HL-60 (cell line): ENCODE measurements at regions not wholly inside any gene's neighbourhood (a gene's known extent, or its start where the extent isn't known, plus 50 kb on each side); places are given as distances from the start of the nearest gene placed in this dataset.

Experiments used
- DNase-seq, 2 experiments: peaks; one replicate each; pipeline ENCODE4 v3.0.0-alpha.2; 2010 to 2020; ENCODE audit warnings: low read depth in 1 of 2, low spot score in 1 of 2
- H3K27ac ChIP-seq: fragments of 250-450 bp; sonication (Bioruptor Pico); replicated peaks from 2 replicates; pipeline ENCODE4 v1.5.1; 2020; ENCODE audit warnings: mild to moderate bottlenecking, moderate library complexity
- H3K27me3 ChIP-seq: fragments of 250-450 bp; sonication (Bioruptor Pico); 2 replicates; pipeline ENCODE4 v1.5.1; 2021; ENCODE audit warnings: mild to moderate bottlenecking, moderate library complexity; ENCODE audit not compliant: insufficient read depth, poor library complexity, severe bottlenecking
- H3K4me3 ChIP-seq: replicated peaks from 2 replicates; pipeline ENCODE4 v1.5.1; 2011; ENCODE audit warnings: mild to moderate bottlenecking, control low read depth, low read length; ENCODE audit not compliant: insufficient read depth
- GABPA ChIP-seq: IDR thresholded peaks from 2 replicates; pipeline ENCODE4 v1.6.1; 2012; ENCODE audit warnings: low read depth
- POLR2AphosphoS5 ChIP-seq: IDR thresholded peaks from 2 replicates; pipeline ENCODE4 v1.6.1; 2012; ENCODE audit warnings: low read depth
- SPI1 ChIP-seq: IDR thresholded peaks from 2 replicates; pipeline ENCODE4 v1.6.1; 2012; ENCODE audit warnings: low read depth, mild to moderate bottlenecking, borderline replicate concordance
- TF ChIP-seq, protein P1 (sequence below): IDR thresholded peaks from one replicate; pipeline ENCODE4 v1.5.1; 2011; ENCODE audit warnings: low read length, control low read depth, inconsistent platforms; ENCODE audit not compliant: insufficient read depth
- TF ChIP-seq, protein P2 (sequence below): IDR thresholded peaks from 2 replicates; pipeline ENCODE4 v1.6.1; 2012; ENCODE audit warnings: low read depth; ENCODE audit not compliant: insufficient replicate concordance

DNA sequence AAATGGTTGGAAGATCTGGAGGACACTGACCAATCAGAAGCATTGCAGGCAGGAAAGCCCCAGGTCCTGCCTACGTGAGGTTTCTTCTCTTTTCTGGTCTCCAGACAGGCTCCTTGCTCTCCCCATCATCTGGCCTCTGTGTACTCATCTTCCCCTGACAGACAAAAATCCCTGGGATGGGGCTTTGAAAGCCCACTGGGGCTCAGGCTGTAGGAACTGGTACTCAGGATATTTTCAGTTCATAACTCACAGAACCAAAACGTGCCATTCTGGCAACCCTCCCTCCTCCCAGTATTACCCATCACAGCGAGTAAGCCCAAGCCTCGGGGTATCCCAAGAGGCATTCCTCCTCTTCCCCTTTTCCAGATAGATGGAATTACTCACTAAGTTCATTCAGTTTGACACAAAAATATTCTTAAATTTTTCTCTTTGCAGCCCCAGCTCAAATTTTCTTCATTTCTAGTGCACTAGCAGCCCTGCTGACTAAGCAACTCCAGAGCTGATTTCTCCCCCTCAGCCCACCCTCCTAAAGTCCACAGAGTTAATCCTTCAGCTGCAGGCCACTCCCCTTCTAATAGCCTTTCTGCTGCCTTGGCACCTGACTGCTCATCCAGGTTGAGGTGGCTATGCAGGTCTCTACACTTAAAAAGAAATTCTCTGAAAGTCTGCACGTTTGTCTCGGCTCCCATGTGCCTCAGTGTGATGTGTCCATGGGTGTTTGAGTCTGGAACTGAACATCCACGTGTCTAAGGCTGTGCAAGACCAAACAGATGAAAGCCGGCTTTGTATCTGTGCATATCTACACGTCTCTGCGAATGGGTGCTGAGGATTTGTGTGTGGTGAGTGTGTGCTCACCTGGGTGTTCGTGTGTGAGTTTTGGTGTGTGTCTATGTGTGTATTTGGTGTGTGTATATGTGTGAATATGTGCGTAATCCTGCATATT is 331.4 kb downstream of the CCSER2 start:
- Histone ChIP-seq H3K27me3 (no peaks in the 10 kb centered on the region), H3K27ac (no peak overlapping the region), H3K4me3 (no peak overlapping the region)
- TF ChIP-seq, protein P1, sequence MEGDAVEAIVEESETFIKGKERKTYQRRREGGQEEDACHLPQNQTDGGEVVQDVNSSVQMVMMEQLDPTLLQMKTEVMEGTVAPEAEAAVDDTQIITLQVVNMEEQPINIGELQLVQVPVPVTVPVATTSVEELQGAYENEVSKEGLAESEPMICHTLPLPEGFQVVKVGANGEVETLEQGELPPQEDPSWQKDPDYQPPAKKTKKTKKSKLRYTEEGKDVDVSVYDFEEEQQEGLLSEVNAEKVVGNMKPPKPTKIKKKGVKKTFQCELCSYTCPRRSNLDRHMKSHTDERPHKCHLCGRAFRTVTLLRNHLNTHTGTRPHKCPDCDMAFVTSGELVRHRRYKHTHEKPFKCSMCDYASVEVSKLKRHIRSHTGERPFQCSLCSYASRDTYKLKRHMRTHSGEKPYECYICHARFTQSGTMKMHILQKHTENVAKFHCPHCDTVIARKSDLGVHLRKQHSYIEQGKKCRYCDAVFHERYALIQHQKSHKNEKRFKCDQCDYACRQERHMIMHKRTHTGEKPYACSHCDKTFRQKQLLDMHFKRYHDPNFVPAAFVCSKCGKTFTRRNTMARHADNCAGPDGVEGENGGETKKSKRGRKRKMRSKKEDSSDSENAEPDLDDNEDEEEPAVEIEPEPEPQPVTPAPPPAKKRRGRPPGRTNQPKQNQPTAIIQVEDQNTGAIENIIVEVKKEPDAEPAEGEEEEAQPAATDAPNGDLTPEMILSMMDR, result no peak
- TF ChIP-seq POLR2AphosphoS5 (no peak), SPI1 (no peak), GABPA (no peak)
- TF ChIP-seq, protein P2, sequence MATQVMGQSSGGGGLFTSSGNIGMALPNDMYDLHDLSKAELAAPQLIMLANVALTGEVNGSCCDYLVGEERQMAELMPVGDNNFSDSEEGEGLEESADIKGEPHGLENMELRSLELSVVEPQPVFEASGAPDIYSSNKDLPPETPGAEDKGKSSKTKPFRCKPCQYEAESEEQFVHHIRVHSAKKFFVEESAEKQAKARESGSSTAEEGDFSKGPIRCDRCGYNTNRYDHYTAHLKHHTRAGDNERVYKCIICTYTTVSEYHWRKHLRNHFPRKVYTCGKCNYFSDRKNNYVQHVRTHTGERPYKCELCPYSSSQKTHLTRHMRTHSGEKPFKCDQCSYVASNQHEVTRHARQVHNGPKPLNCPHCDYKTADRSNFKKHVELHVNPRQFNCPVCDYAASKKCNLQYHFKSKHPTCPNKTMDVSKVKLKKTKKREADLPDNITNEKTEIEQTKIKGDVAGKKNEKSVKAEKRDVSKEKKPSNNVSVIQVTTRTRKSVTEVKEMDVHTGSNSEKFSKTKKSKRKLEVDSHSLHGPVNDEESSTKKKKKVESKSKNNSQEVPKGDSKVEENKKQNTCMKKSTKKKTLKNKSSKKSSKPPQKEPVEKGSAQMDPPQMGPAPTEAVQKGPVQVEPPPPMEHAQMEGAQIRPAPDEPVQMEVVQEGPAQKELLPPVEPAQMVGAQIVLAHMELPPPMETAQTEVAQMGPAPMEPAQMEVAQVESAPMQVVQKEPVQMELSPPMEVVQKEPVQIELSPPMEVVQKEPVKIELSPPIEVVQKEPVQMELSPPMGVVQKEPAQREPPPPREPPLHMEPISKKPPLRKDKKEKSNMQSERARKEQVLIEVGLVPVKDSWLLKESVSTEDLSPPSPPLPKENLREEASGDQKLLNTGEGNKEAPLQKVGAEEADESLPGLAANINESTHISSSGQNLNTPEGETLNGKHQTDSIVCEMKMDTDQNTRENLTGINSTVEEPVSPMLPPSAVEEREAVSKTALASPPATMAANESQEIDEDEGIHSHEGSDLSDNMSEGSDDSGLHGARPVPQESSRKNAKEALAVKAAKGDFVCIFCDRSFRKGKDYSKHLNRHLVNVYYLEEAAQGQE, result no peak
- no peak for DNase-seq

DNA sequence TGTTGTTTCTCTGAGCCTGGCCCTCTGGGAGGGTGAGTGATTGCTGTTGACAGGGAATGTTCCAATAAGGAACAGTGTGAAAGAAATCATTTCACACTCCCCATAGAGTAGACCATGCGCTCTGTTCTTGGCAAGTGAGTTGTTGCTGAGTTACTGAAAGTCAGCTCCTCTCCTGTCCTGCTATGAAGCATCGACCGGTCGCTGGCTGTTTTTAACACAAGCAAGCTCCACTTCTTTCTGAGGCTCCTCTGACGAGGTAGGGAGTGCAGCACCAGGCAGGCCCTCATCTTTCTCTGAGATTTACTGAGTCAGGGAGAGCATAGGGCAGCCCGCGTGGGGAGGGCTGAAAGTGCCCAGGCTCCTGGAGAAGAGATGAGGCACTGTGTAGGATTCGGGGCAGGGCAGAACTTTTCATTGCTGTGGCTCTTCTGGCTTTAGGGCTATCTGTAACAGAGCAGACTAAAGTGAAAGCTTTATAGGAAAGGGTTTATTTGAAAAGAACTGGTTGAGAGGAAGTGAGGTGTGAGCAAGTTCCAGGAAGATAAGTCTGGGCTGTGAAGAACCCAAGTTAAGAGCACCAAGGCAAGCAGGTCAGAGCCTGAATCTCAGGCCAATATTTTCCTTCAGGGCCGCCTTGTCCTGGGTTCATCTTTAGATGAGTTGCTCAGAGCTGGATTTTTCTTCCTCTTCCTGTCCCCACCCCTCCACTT is 332.2 kb downstream of the CCSER2 start:
- TF ChIP-seq, protein P1, result no peak
- no peak for TF ChIP-seq GABPA
- Histone ChIP-seq H3K27ac (no peak overlapping the region), H3K4me3 (no peak overlapping the region), H3K27me3 (no peaks in the 10 kb centered on the region)
- no peak for DNase-seq

DNA sequence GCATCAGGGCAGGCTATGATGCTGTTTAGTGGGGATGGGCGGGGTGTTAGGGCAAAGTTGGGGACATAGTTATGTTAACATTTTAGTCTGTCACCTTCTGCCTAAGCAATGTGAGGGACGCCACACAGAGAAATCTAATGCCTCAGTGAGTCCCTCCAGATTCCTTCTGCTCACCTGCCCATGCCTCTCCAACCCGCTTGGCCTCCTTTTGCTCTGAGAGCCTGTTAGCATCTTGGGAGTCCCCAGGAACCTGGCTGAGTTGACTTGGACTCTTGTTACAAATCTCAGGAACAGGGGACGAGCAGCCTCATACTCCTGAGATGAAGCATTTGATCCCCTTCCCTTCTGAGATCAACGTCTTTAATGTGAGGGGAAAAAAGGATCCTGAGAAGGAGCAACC is 336.8 kb downstream of the CCSER2 start:
- Histone ChIP-seq H3K27ac (no peak overlapping the region), H3K27me3 (no peaks in the 10 kb centered on the region), H3K4me3 (no peak overlapping the region)
- DNase-seq, result no peak
- TF ChIP-seq, protein P2, result no peak
- TF ChIP-seq GABPA, result no peak
- TF ChIP-seq SPI1, result no peak
- TF ChIP-seq, protein P1, result no peak
- no peak for TF ChIP-seq POLR2AphosphoS5
